Fibroblast of villous mesenchyme (primary cell): ENCODE measurements at regions not wholly inside any gene's neighbourhood (a gene's known extent, or its start where the extent isn't known, plus 50 kb on each side); places are given as distances from the start of the nearest gene placed in this dataset.
"Not testable (repeated sequence)": the region's sequence is repeated elsewhere in the genome, so short reads cannot be mapped to it uniquely, and the experiment has no call there.

Experiments
- DNase-seq: peaks from one replicate; pipeline ENCODE4 v3.0.0-alpha.2; 2010; ENCODE audit warnings: low read depth
- H3K4me3 ChIP-seq: 2 replicates; pipeline ENCODE4 v1.5.1; 2011; ENCODE audit warnings: low read depth, mild to moderate bottlenecking, low read length
- CTCF ChIP-seq: IDR thresholded peaks from 2 replicates; pipeline ENCODE4 v1.5.1; 2012; ENCODE audit warnings: low read depth, mild to moderate bottlenecking, low read length; ENCODE audit not compliant: insufficient read depth

- H3K4me3 ChIP-seq: no peak overlapping the region
- TF ChIP-seq CTCF: no peak
- DNase-seq: no peak
Observed at GRCh38 chr5:83810511-83810910, 89.9 kb upstream of the HAPLN1 start.

GRCh38 chr5:83802686-83803085, 82.0 kb upstream of the HAPLN1 start:
- peak; percentile 12 for DNase-seq

GRCh38 chr5:83800201-83800600, 79.5 kb upstream of the HAPLN1 start:
- no peak for DNase-seq
- TF ChIP-seq CTCF: no peak
- no peak overlapping the region for H3K4me3 ChIP-seq

More at GRCh38 chr5:83802686-83803085, 82.0 kb upstream of the HAPLN1 start:
- TF ChIP-seq CTCF: no peak
- no peak overlapping the region for H3K4me3 ChIP-seq

- not testable (repeated sequence) for DNase-seq, H3K4me3 ChIP-seq
Observed at GRCh38 chr5:83799020-83799419, 78.4 kb upstream of the HAPLN1 start.

GRCh38 chr5:83789371-83789770, 68.7 kb upstream of the HAPLN1 start:
- no peak for TF ChIP-seq CTCF
- no peak overlapping the region for H3K4me3 ChIP-seq
- no peak for DNase-seq

- DNase-seq: no peak
- TF ChIP-seq CTCF: no peak
- H3K4me3 ChIP-seq: no peak overlapping the region
Observed at GRCh38 chr5:83787631-83788030, 67.0 kb upstream of the HAPLN1 start.

GRCh38 chr5:83785176-83785668, 64.6 kb upstream of the HAPLN1 start:
- no peak overlapping the region for H3K4me3 ChIP-seq
- no peak for DNase-seq
- TF ChIP-seq CTCF: no peak
